GM19463 (cell line): ENCODE measurements at regions not wholly inside any gene's neighbourhood (a gene's known extent, or its start where the extent isn't known, plus 50 kb on each side); places are given as distances from the start of the nearest gene placed in this dataset.

ENCODE experiments used
- ATAC-seq: cut with Tn5 transposase; IDR thresholded peaks from one replicate; pipeline ENCODE4 v1.9.1; 2021; ENCODE audit warnings: mild to moderate bottlenecking, moderate library complexity; ENCODE audit not compliant: unreplicated experiment

GRCh38 chr1:238596703-238597102 lies 706.0 kb upstream of the ZP4 start:
- ATAC-seq = no peak

- ATAC-seq = no peak
Observed at GRCh38 chr1:238592621-238593020, 701.9 kb upstream of the ZP4 start.

GRCh38 chr1:238589843-238590435 lies 699.2 kb upstream of the ZP4 start:
- ATAC-seq = no peak

GRCh38 chr1:238582816-238583215 lies 692.1 kb upstream of the ZP4 start:
- ATAC-seq = no peak

GRCh38 chr1:238581332-238581731 lies 690.6 kb upstream of the ZP4 start:
- ATAC-seq = no peak

- no peak for ATAC-seq
Observed at GRCh38 chr1:238568735-238569134, 678.0 kb upstream of the ZP4 start.

GRCh38 chr1:238562341-238562740 lies 671.6 kb upstream of the ZP4 start:
- no peak for ATAC-seq

GRCh38 chr1:238558746-238559145 lies 668.0 kb upstream of the ZP4 start:
- ATAC-seq = no peak

- no peak for ATAC-seq
Observed at GRCh38 chr1:238558156-238558555, 667.4 kb upstream of the ZP4 start.

GRCh38 chr1:238552271-238552670 lies 661.5 kb upstream of the ZP4 start:
- ATAC-seq = no peak

- ATAC-seq = no peak
Observed at GRCh38 chr1:238549137-238549536, 658.4 kb upstream of the ZP4 start.

GRCh38 chr1:238546118-238546517 lies 655.4 kb upstream of the ZP4 start:
- ATAC-seq = no peak

GRCh38 chr1:238537641-238538040 lies 646.9 kb upstream of the ZP4 start:
- no peak for ATAC-seq

- ATAC-seq = no peak
Observed at GRCh38 chr1:238530209-238530851, 639.6 kb upstream of the ZP4 start.

GRCh38 chr1:238517711-238518110 lies 627.0 kb upstream of the ZP4 start:
- ATAC-seq = no peak

GRCh38 chr1:238501290-238501689 lies 610.6 kb upstream of the ZP4 start:
- ATAC-seq = no peak

GRCh38 chr1:238499021-238499420 lies 608.3 kb upstream of the ZP4 start:
- no peak for ATAC-seq

- ATAC-seq = no peak
Observed at GRCh38 chr1:238492271-238492670, 601.5 kb upstream of the ZP4 start.

- ATAC-seq = no peak
Observed at GRCh38 chr1:238491265-238491664, 600.5 kb upstream of the ZP4 start.

- ATAC-seq = no peak
Observed at GRCh38 chr1:238489006-238489405, 598.3 kb upstream of the ZP4 start.

- no peak for ATAC-seq
Observed at GRCh38 chr1:238488401-238488800, 597.7 kb upstream of the ZP4 start.

- no peak for ATAC-seq
Observed at GRCh38 chr1:238487931-238488330, 597.2 kb upstream of the ZP4 start.

GRCh38 chr1:238485912-238486209 lies 595.1 kb upstream of the ZP4 start:
- no peak for ATAC-seq
